Fibroblast of pulmonary artery (primary cell): ENCODE measurements at regions not wholly inside any gene's neighbourhood (a gene's known extent, or its start where the extent isn't known, plus 50 kb on each side); places are given as distances from the start of the nearest gene placed in this dataset.

Source experiments
- DNase-seq: peaks from one replicate; pipeline ENCODE4 v3.0.0-alpha.2; 2010; ENCODE audit warnings: low read depth
- H3K4me3 ChIP-seq: replicated peaks from 2 replicates; pipeline ENCODE4 v1.5.1; 2011; ENCODE audit warnings: low read depth, mild to moderate bottlenecking, control low read depth, low read length, moderate library complexity
- TF ChIP-seq, protein P1 (sequence below): IDR thresholded peaks from 2 replicates; pipeline ENCODE4 v1.5.1; 2011; ENCODE audit warnings: mild to moderate bottlenecking, control low read depth, low read length, inconsistent platforms; ENCODE audit errors: missing control alignments

GRCh38 chr13:40167327-40167726 lies 499.1 kb downstream of the FOXO1 start:
- no peak for DNase-seq
- no peak overlapping the region for H3K4me3 ChIP-seq
- TF ChIP-seq, protein P1, sequence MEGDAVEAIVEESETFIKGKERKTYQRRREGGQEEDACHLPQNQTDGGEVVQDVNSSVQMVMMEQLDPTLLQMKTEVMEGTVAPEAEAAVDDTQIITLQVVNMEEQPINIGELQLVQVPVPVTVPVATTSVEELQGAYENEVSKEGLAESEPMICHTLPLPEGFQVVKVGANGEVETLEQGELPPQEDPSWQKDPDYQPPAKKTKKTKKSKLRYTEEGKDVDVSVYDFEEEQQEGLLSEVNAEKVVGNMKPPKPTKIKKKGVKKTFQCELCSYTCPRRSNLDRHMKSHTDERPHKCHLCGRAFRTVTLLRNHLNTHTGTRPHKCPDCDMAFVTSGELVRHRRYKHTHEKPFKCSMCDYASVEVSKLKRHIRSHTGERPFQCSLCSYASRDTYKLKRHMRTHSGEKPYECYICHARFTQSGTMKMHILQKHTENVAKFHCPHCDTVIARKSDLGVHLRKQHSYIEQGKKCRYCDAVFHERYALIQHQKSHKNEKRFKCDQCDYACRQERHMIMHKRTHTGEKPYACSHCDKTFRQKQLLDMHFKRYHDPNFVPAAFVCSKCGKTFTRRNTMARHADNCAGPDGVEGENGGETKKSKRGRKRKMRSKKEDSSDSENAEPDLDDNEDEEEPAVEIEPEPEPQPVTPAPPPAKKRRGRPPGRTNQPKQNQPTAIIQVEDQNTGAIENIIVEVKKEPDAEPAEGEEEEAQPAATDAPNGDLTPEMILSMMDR: no peak

DNA sequence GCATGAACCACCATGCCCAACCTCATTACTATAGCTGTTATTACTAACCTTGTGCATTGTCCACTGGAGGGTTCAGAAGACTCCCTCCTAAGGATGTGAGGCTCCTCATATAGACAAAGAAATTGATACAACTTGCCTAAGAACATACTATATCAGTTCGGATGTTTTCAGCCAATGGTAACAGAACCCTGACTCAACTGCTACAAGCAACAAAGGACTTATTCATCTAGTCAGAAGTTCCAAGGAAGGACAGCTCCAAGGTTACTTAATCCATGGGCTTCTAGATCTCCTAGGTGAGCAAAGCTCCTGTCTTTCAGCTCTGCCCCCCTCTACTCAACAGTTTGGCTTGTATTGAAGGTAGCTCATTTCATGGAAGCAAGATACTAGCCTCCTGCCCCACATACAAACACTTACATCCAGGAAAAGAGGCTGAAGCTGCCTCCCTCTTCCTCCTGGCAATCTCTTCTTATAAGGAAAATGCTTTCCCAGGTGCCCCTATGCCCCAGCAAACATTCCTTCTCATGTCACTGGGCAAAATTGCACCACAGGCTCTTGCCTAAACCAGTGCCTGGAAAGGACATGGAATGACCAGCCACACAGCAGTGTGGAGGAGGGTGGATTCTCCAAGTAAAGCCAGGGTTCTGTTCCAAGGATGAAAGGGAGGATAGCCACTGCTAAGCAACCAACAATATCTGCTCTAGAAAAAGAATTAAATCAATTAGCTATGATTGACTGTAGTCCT lies 497.8 kb downstream of the FOXO1 start:
- TF ChIP-seq, protein P1: no peak
- no peak overlapping the region for H3K4me3 ChIP-seq
- DNase-seq: peak; percentile 33

DNA sequence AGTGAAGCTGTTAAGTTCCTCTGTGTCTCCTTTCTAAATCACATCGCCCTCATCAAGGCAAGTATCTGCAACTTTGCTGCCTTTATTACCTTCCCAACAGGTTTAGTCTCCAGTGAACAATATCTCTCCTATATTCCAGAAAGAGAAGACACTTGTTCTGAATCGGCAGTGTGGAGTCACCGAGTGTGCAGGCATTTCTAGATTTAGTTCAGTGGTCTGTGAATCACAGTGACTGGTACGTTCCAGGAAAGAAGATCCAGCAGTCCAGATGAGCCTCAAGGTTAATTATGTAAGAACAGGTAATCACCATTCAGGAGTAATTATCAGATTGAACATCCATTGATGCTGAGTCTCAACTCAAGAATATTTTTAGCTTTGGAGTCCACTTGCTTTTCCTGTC lies 497.0 kb downstream of the FOXO1 start:
- DNase-seq: no peak
- TF ChIP-seq, protein P1: no peak
- no peak overlapping the region for H3K4me3 ChIP-seq

GRCh38 chr13:40170091-40170490 lies 496.4 kb downstream of the FOXO1 start:
- DNase-seq: no peak
- no peak overlapping the region for H3K4me3 ChIP-seq
- TF ChIP-seq, protein P1: no peak

GRCh38 chr13:40170982-40171381 lies 495.5 kb downstream of the FOXO1 start:
- DNase-seq: no peak
- TF ChIP-seq, protein P1: no peak
- H3K4me3 ChIP-seq: no peak overlapping the region

DNA sequence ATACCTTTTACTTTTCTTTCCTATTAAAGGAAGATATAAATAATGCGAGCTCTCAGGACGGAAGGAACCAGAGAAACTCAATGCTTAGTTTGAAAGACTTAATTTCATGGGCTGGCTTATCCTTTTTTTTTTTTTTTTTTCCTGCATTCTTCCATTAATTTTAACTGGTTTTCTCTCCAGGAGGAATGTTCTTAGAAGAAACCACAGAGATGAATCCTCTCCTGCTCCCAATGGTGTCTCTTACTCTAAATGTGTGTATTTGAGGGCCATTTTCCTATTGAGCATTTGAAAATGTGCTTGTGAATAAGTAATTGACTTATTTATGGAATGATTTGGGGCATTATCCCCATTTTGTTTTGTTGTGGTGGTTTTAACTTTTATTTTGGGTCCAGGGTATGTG lies 494.9 kb downstream of the FOXO1 start:
- H3K4me3 ChIP-seq: no peak overlapping the region
- DNase-seq: no peak
- TF ChIP-seq, protein P1: no peak

- H3K4me3 ChIP-seq: no peak overlapping the region
- TF ChIP-seq, protein P1: no peak
- no peak for DNase-seq
Observed at GRCh38 chr13:40172149-40172591, 494.3 kb downstream of the FOXO1 start.
